ENCODE measurements at regions not wholly inside any gene's neighbourhood (a gene's known extent, or its start where the extent isn't known, plus 50 kb on each side); places are given as distances from the start of the nearest gene placed in this dataset.
A peak's percentile ranks its signal among the peaks of the same experiment; 100 is the strongest.

GRCh38 chr16:64434526-64435069 is 687.3 kb downstream of the CDH11 start:
- Mint-ChIP-seq H3K36me3 (ENCODE audit: low read depth) (peaks cover 30% of the 10 kb centered on the region), H3K27ac (no peak overlapping the region), H3K4me1 (ENCODE audit: low read depth) (peaks cover 10% of the 10 kb centered on the region), H3K9me3 (peaks cover 28% of the 10 kb centered on the region), H3K4me3 (no peak overlapping the region), H3K27me3 (ENCODE audit: insufficient read depth) (peaks cover 2% of the 10 kb centered on the region; the same call in 1 of the 2 replicates)
- no peak for DNase-seq
- TF ChIP-seq CTCF (IDR thresholded peaks at IDR 0.05), result no peak

- DNase-seq, result peak; percentile 55
- Mint-ChIP-seq H3K27me3 (ENCODE audit: insufficient read depth) (peaks cover 2% of the 10 kb centered on the region; the same call in 1 of the 2 replicates), H3K4me3 (no peak overlapping the region), H3K27ac (no peak overlapping the region), H3K4me1 (ENCODE audit: low read depth) (peaks cover 14% of the 10 kb centered on the region), H3K9me3 (peaks cover 22% of the 10 kb centered on the region), H3K36me3 (ENCODE audit: low read depth) (peaks cover 23% of the 10 kb centered on the region)
- no peak for TF ChIP-seq CTCF (IDR thresholded peaks at IDR 0.05)
Measured at GRCh38 chr16:64428463-64429113, 693.3 kb downstream of the CDH11 start.

- peaks cover 14% of the 10 kb centered on the region for H3K4me1 Mint-ChIP-seq (ENCODE audit: low read depth)
- no peak overlapping the region for H3K27ac Mint-ChIP-seq
Measured at GRCh38 chr16:64426131-64426666, 695.7 kb downstream of the CDH11 start.

GRCh38 chr16:64425381-64425780 is 696.5 kb downstream of the CDH11 start:
- peaks cover 14% of the 10 kb centered on the region for H3K4me1 Mint-ChIP-seq (ENCODE audit: low read depth)
- no peak overlapping the region for H3K4me3 Mint-ChIP-seq
- no peaks in the 10 kb centered on the region for H3K27me3 Mint-ChIP-seq (ENCODE audit: insufficient read depth)
- TF ChIP-seq CTCF (IDR thresholded peaks at IDR 0.05), result no peak
- no peaks in the 10 kb centered on the region; the same call in 1 of the 2 replicates for H3K9me3 Mint-ChIP-seq
- no peak for DNase-seq
- peaks cover 9% of the 10 kb centered on the region for H3K36me3 Mint-ChIP-seq (ENCODE audit: low read depth)
- H3K27ac Mint-ChIP-seq, result no peak overlapping the region

More at GRCh38 chr16:64426131-64426666, 695.7 kb downstream of the CDH11 start:
- Mint-ChIP-seq H3K27me3 (ENCODE audit: insufficient read depth) (no peaks in the 10 kb centered on the region), H3K9me3 (no peaks in the 10 kb centered on the region; the same call in 1 of the 2 replicates), H3K4me3 (no peak overlapping the region), H3K36me3 (ENCODE audit: low read depth) (peaks cover 9% of the 10 kb centered on the region)
- TF ChIP-seq CTCF (IDR thresholded peaks at IDR 0.05), result no peak
- DNase-seq, result no peak

GRCh38 chr16:64422259-64422658 is 699.6 kb downstream of the CDH11 start:
- Mint-ChIP-seq H3K4me1 (ENCODE audit: low read depth) (peaks cover 16% of the 10 kb centered on the region), H3K4me3 (no peak overlapping the region), H3K27ac (no peak overlapping the region), H3K27me3 (ENCODE audit: insufficient read depth) (no peaks in the 10 kb centered on the region), H3K36me3 (ENCODE audit: low read depth) (peaks cover 9% of the 10 kb centered on the region), H3K9me3 (no peaks in the 10 kb centered on the region; the same call in 1 of the 2 replicates)
- DNase-seq, result no peak
- no peak for TF ChIP-seq CTCF (IDR thresholded peaks at IDR 0.05)

Data from HFFc6 (cell line).